Ovary (tissue), 3 donors: ENCODE measurements at regions not wholly inside any gene's neighbourhood (a gene's known extent, or its start where the extent isn't known, plus 50 kb on each side); places are given as distances from the start of the nearest gene placed in this dataset.

ENCODE experiments used
- CTCF ChIP-seq, 3 donors: fragments of 450-650 bp in 2 of 3; fragments of 200-600 bp in 1 of 3; IDR thresholded peaks; one replicate each; pipeline versions ENCODE4 v1.5.1 to v1.8.0; 2016 to 2022; ENCODE audit warnings: antibody characterized with exemption in 3 of 3, mild to moderate bottlenecking in 1 of 3
- EP300 ChIP-seq: sonication (generic); formaldehyde crosslinking; IDR thresholded peaks from one replicate; pipeline ENCODE4 v1.6.1; 2017; ENCODE audit warnings: antibody characterized with exemption
- POLR2A ChIP-seq: fragments of 450-650 bp; IDR thresholded peaks from one replicate; pipeline ENCODE4 v1.6.1; 2017; ENCODE audit warnings: antibody characterized with exemption, mild to moderate bottlenecking, moderate library complexity
- donor health status: DM: no; HTN: no; CAD: no.

GRCh38 chr2:226095058-226095457, 695.5 kb downstream of the NYAP2 start:
- TF ChIP-seq CTCF (IDR thresholded peaks at IDR 0.05), result no peak
- TF ChIP-seq POLR2A, result no peak
- TF ChIP-seq EP300, result no peak
